ENCODE measurements at regions not wholly inside any gene's neighbourhood (a gene's known extent, or its start where the extent isn't known, plus 50 kb on each side); places are given as distances from the start of the nearest gene placed in this dataset.

GRCh38 chr11:134938212-134938611 is 526.2 kb upstream of the B3GAT1 start:
- Histone ChIP-seq H3K9ac (ENCODE audit: low read length) (no peak overlapping the region), H3K27me3 (ENCODE audit: insufficient read depth, low read length) (no peaks in the 10 kb centered on the region), H3K9me2 (ENCODE audit: insufficient read depth) (no peaks in the 10 kb centered on the region), H3K4me3 (replicated peaks in 1 of 2; ENCODE audit: low read depth in 1 of 2, low read length in 2 of 2) (no peak overlapping the region), H3K27ac (ENCODE audit: low read depth, low read length) (no peak overlapping the region), H3K79me2 (ENCODE audit: insufficient read depth, low read length) (no peaks in the 10 kb centered on the region), H2AFZ (ENCODE audit: low read depth, low read length, poor library complexity, severe bottlenecking) (no peak overlapping the region), H4K20me1 (ENCODE audit: insufficient read depth) (no peaks in the 10 kb centered on the region), H3K4me1 (ENCODE audit: control insufficient read depth in 1 of 2, insufficient read depth in 2 of 2, low read length in 2 of 2) (no peaks in the 10 kb centered on the region), H3K36me3 (ENCODE audit: control insufficient read depth in 1 of 2, insufficient read depth in 2 of 2, low read length in 2 of 2) (no peaks in the 10 kb centered on the region), H3K9me3 (ENCODE audit: control insufficient read depth in 1 of 2, insufficient read depth in 1 of 2, low read depth in 1 of 2, low read length in 2 of 2) (no peaks in the 10 kb centered on the region), H3K4me2 (ENCODE audit: low read length) (no peak overlapping the region)
- BruUV-seq (replicated peaks): no TSS peak
- CTCF ChIA-PET: interaction anchor here (0.8 kb wide), 1 partner anchor 9 kb away, joined by 3 read pairs; no protein-coding TSS in a partner anchor
- ATAC-seq (no peak), DNase-seq (ENCODE audit: low read depth, low spot score) (no peak)
- POLR2A ChIA-PET: no interaction called here
- intact Hi-C loops (cut with micrococcal nuclease): no loop called here
- TF ChIP-seq ZNF274 (IDR thresholded peaks at IDR 0.05; ENCODE audit: low read depth, low read length) (no peak), EGR1 (IDR thresholded peaks at IDR 0.05; ENCODE audit: low read depth) (no peak), CBX3 (IDR thresholded peaks at IDR 0.05; ENCODE audit: low read depth) (no peak), REST (IDR thresholded peaks at IDR 0.05; ENCODE audit: low read depth) (no peak), SIN3A (IDR thresholded peaks at IDR 0.05; ENCODE audit: low read depth) (no peak), POLR2A (IDR thresholded peaks at IDR 0.05; ENCODE audit: borderline replicate concordance, extremely low read depth, insufficient read depth, insufficient read length) (no peak), EZH2phosphoT487 (IDR thresholded peaks at IDR 0.05; ENCODE audit: borderline replicate concordance) (no peak), CTCF (IDR thresholded peaks at IDR 0.05 in 2 of 3, conservative IDR thresholded peaks at IDR 0.05 in 1 of 3; ENCODE audit: borderline replicate concordance in 1 of 3, insufficient read depth in 1 of 3, low read depth in 2 of 3, low read length in 2 of 3) (no peak)
- RAD21 ChIA-PET (ENCODE audit: low non-redundant PET in 1 of 2, low total read pairs in 2 of 2, uncharacterized antibody in 2 of 2, unreplicated experiment in 2 of 2): no interaction called here

All from HCT116 (cell line).